ENCODE measurements at regions not wholly inside any gene's neighbourhood (a gene's known extent, or its start where the extent isn't known, plus 50 kb on each side); places are given as distances from the start of the nearest gene placed in this dataset.
"Not testable (repeated sequence)": the region's sequence is repeated elsewhere in the genome, so short reads cannot be mapped to it uniquely, and the experiment has no call there.

DNA sequence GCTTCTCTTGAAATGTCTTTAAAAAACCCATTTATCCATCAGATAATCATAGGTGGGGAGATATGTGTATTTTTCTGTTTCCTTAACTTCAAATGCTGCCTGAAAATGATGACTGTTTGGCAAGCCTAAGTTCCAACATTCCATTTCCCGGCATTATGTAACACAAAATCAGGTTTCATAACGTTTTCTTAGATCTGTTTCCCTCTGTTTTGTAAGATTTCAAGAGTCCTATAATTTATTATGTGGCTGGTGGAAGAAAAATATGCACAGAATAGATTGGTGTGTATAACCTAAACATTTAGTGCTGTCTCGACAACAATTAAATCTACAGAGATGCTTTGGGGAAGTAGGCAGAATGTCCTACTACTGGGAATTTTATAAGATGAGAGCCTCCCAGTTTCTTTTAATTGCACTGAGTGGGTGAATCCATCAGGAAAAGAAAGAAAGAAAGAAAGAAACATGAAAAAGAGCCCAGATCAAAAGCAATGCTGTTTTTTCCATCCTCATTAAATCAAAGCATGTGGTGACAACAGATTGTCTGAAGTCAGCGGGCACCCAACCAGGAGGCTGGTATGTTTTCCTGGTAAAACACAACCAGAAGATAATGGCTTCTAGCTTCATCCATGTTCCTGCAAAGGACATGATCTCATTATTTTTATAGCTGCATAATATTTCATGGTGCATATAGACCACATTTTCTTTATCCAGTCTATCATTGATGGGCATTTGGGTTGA, 529.4 kb upstream of the AMELY start:
- Histone ChIP-seq H3K9ac (ENCODE audit: low read length) (no peak overlapping the region), H3K9me3 (ENCODE audit: control insufficient read depth, low read length) (no peaks in the 10 kb centered on the region), H3K4me1 (ENCODE audit: control insufficient read depth, insufficient read depth, low read length) (no peaks in the 10 kb centered on the region), H3K4me3 (ENCODE audit: low read length) (no peak overlapping the region), H3K36me3 (ENCODE audit: control insufficient read depth, insufficient read depth, low read length) (no peaks in the 10 kb centered on the region), H3K27me3 (ENCODE audit: control insufficient read depth, insufficient read depth, low read length) (no peaks in the 10 kb centered on the region)

DNA sequence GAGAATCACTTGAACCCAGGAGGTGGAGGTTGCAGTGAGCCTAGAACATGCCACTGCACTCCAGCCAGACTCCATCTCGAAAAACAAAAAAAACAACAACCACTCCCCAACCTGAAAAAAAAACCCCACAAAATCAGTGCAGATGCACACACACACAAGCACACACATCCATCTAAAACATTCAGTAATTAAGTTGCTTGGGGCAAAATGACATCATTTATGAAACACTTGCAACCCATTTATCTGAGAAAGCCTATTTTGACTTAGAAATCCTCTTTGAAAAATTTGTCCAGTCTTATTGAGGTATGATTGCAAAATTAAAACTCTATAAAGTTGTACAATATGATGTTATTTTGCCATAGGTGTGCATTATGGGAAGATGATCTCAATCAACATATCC, 525.5 kb upstream of the AMELY start:
- H3K9ac ChIP-seq (ENCODE audit: low read length), result no peak overlapping the region
- H3K4me3 ChIP-seq (ENCODE audit: low read length), result no peak overlapping the region
- no peaks in the 10 kb centered on the region for H3K27me3 ChIP-seq (ENCODE audit: control insufficient read depth, insufficient read depth, low read length)
- no peaks in the 10 kb centered on the region for H3K4me1 ChIP-seq (ENCODE audit: control insufficient read depth, insufficient read depth, low read length)
- no peaks in the 10 kb centered on the region for H3K9me3 ChIP-seq (ENCODE audit: control insufficient read depth, low read length)
- H3K36me3 ChIP-seq (ENCODE audit: control insufficient read depth, insufficient read depth, low read length), result no peaks in the 10 kb centered on the region

GRCh38 chrY:7433817-7434809, 522.6 kb upstream of the AMELY start:
- H3K4me1 ChIP-seq (ENCODE audit: control insufficient read depth, insufficient read depth, low read length), result no peaks in the 10 kb centered on the region
- no peaks in the 10 kb centered on the region for H3K27me3 ChIP-seq (ENCODE audit: control insufficient read depth, insufficient read depth, low read length)
- H3K9ac ChIP-seq (ENCODE audit: low read length), result no peak overlapping the region
- no peaks in the 10 kb centered on the region for H3K36me3 ChIP-seq (ENCODE audit: control insufficient read depth, insufficient read depth, low read length)
- no peak overlapping the region for H3K4me3 ChIP-seq (ENCODE audit: low read length)
- no peaks in the 10 kb centered on the region for H3K9me3 ChIP-seq (ENCODE audit: control insufficient read depth, low read length)

- Histone ChIP-seq H3K4me3 (ENCODE audit: low read length) (no peak overlapping the region), H3K27me3 (ENCODE audit: control insufficient read depth, insufficient read depth, low read length) (no peaks in the 10 kb centered on the region), H3K4me1 (ENCODE audit: control insufficient read depth, insufficient read depth, low read length) (no peaks in the 10 kb centered on the region), H3K9me3 (ENCODE audit: control insufficient read depth, low read length) (no peaks in the 10 kb centered on the region), H3K36me3 (ENCODE audit: control insufficient read depth, insufficient read depth, low read length) (no peaks in the 10 kb centered on the region), H3K9ac (ENCODE audit: low read length) (no peak overlapping the region)
Measured at GRCh38 chrY:7419165-7419564, 507.6 kb upstream of the AMELY start.

GRCh38 chrY:7417946-7418345, 506.4 kb upstream of the AMELY start:
- Histone ChIP-seq H3K36me3 (ENCODE audit: control insufficient read depth, insufficient read depth, low read length) (no peaks in the 10 kb centered on the region), H3K4me3 (ENCODE audit: low read length) (no peak overlapping the region), H3K27me3 (ENCODE audit: control insufficient read depth, insufficient read depth, low read length) (no peaks in the 10 kb centered on the region), H3K4me1 (ENCODE audit: control insufficient read depth, insufficient read depth, low read length) (no peaks in the 10 kb centered on the region), H3K9me3 (ENCODE audit: control insufficient read depth, low read length) (no peaks in the 10 kb centered on the region), H3K9ac (ENCODE audit: low read length) (no peak overlapping the region)

DNA sequence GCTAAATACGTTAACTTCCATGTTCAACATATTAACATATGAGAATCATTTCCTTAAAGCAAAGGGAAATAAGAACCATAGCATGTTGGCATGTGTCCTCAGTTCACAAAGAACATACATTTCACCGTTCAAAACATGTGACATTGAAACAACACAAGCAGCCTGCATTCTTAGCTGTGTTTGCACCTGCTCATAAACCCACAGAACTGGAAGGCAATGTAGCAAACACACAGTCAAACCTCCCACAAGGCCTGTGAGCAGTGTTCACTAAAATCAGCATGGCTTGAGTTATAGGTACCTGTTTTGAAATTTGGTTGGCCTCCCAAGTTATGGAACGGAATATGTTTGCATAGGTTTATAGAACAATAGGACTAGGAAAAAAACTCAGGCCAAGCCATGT, 504.9 kb upstream of the AMELY start:
- no peak overlapping the region for H3K4me3 ChIP-seq (ENCODE audit: low read length)
- no peaks in the 10 kb centered on the region for H3K36me3 ChIP-seq (ENCODE audit: control insufficient read depth, insufficient read depth, low read length)
- H3K9me3 ChIP-seq (ENCODE audit: control insufficient read depth, low read length), result no peaks in the 10 kb centered on the region
- H3K9ac ChIP-seq (ENCODE audit: low read length), result no peak overlapping the region
- no peaks in the 10 kb centered on the region for H3K4me1 ChIP-seq (ENCODE audit: control insufficient read depth, insufficient read depth, low read length)
- no peaks in the 10 kb centered on the region for H3K27me3 ChIP-seq (ENCODE audit: control insufficient read depth, insufficient read depth, low read length)

- no peaks in the 10 kb centered on the region for H3K36me3 ChIP-seq (ENCODE audit: control insufficient read depth, insufficient read depth, low read length)
- no peaks in the 10 kb centered on the region for H3K4me1 ChIP-seq (ENCODE audit: control insufficient read depth, insufficient read depth, low read length)
- H3K9ac ChIP-seq (ENCODE audit: low read length), result no peak overlapping the region
- H3K9me3 ChIP-seq (ENCODE audit: control insufficient read depth, low read length), result no peaks in the 10 kb centered on the region
- no peaks in the 10 kb centered on the region for H3K27me3 ChIP-seq (ENCODE audit: control insufficient read depth, insufficient read depth, low read length)
- H3K4me3 ChIP-seq (ENCODE audit: low read length), result no peak overlapping the region
Measured at GRCh38 chrY:7415157-7415633, 503.6 kb upstream of the AMELY start.

DNA sequence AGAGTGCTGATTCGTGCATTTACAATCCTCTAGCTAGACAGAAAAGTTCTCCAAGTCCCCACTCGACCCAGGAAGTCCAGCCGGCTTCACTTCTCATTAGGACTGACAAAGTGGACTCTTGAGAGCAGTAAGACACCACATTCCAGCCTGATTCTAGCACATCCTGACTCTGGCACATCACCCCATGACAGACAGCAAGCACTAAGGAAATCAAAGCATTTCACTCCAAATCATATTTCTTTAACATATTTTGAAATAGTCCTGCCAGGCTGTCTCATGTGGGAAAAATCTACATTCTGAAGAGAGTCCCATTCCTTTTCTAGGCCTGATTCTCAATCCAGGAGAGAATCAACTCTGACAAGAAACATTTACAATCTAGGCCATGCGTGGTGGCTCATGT, 478.5 kb upstream of the AMELY start:
- Histone ChIP-seq H3K4me3 (ENCODE audit: low read length) (no peak overlapping the region), H3K9me3 (ENCODE audit: control insufficient read depth, low read length) (no peaks in the 10 kb centered on the region), H3K9ac (ENCODE audit: low read length) (no peak overlapping the region), H3K4me1 (ENCODE audit: control insufficient read depth, insufficient read depth, low read length) (no peaks in the 10 kb centered on the region), H3K36me3 (ENCODE audit: control insufficient read depth, insufficient read depth, low read length) (no peaks in the 10 kb centered on the region), H3K27me3 (ENCODE audit: control insufficient read depth, insufficient read depth, low read length) (no peaks in the 10 kb centered on the region)

- Histone ChIP-seq H3K9me3 (ENCODE audit: control insufficient read depth, low read length) (no peaks in the 10 kb centered on the region), H3K36me3 (ENCODE audit: control insufficient read depth, insufficient read depth, low read length) (no peaks in the 10 kb centered on the region), H3K9ac (ENCODE audit: low read length) (no peak overlapping the region), H3K27me3 (ENCODE audit: control insufficient read depth, insufficient read depth, low read length) (no peaks in the 10 kb centered on the region), H3K4me3 (ENCODE audit: low read length) (no peak overlapping the region), H3K4me1 (ENCODE audit: control insufficient read depth, insufficient read depth, low read length) (no peaks in the 10 kb centered on the region)
Measured at GRCh38 chrY:7382988-7383387, 471.4 kb upstream of the AMELY start.

DNA sequence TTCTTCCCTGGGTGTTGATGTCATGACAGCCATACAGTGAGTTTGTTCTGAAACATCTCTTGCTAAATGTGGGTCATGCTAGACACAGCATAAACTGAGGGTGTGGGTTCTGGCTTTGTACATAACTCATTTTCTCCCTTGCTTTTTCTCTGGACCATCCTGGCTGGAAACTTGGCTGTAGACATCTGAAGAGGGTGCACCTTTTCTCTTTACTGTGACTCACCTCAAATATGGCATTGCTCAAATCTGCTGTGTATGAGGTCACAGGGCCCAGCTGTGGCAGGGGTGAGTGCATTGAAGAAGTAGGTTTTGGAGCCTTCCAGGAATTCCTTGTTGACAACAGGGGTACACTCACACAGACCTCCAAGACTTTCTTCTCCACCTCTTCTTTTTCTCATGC, 465.5 kb upstream of the AMELY start:
- Histone ChIP-seq H3K9ac (ENCODE audit: low read length) (no peak overlapping the region), H3K9me3 (ENCODE audit: control insufficient read depth, low read length) (no peaks in the 10 kb centered on the region), H3K4me1 (ENCODE audit: control insufficient read depth, insufficient read depth, low read length) (no peaks in the 10 kb centered on the region), H3K36me3 (ENCODE audit: control insufficient read depth, insufficient read depth, low read length) (no peaks in the 10 kb centered on the region), H3K27me3 (ENCODE audit: control insufficient read depth, insufficient read depth, low read length) (no peaks in the 10 kb centered on the region), H3K4me3 (ENCODE audit: low read length) (no peak overlapping the region)

DNA sequence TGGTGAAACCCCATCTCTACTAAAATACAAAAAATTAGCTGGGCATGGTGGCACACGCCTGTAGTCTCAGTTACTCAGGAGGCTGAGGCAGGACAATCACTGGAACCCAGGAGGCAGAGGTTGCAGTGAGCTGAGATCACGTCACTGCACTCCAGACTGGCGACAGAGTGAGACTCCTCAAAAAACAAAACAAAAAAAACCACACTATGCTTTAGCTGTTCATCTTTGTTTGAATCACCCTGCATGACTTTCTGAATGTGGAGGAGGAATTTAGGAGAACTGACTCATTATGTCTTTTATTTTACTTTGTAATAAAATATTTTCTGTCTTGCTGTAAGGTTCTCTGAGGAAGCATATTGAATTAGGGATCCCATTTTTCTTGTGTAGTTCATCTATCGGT, 462.9 kb upstream of the AMELY start:
- not testable (repeated sequence) for H3K4me3 ChIP-seq (ENCODE audit: low read length); H3K9ac ChIP-seq (ENCODE audit: low read length); H3K4me1 ChIP-seq (ENCODE audit: control insufficient read depth, insufficient read depth, low read length); H3K36me3 ChIP-seq (ENCODE audit: control insufficient read depth, insufficient read depth, low read length); H3K27me3 ChIP-seq (ENCODE audit: control insufficient read depth, insufficient read depth, low read length); H3K9me3 ChIP-seq (ENCODE audit: control insufficient read depth, low read length)

GRCh38 chrY:7371953-7372352, 460.4 kb upstream of the AMELY start:
- H3K27me3 ChIP-seq (ENCODE audit: control insufficient read depth, insufficient read depth, low read length); H3K9me3 ChIP-seq (ENCODE audit: control insufficient read depth, low read length); H3K4me3 ChIP-seq (ENCODE audit: low read length); H3K9ac ChIP-seq (ENCODE audit: low read length); H3K36me3 ChIP-seq (ENCODE audit: control insufficient read depth, insufficient read depth, low read length); H3K4me1 ChIP-seq (ENCODE audit: control insufficient read depth, insufficient read depth, low read length): not testable (repeated sequence)

Data from mucosa of stomach (tissue), 1 donor.